ENCODE measurements at regions not wholly inside any gene's neighbourhood (a gene's known extent, or its start where the extent isn't known, plus 50 kb on each side); places are given as distances from the start of the nearest gene placed in this dataset.

- POLR2A ChIA-PET (ENCODE audit: unreplicated experiment), result no interaction called here
Measured at GRCh38 chr10:70973275-70973674, 84.9 kb upstream of the PCBD1 start.

GRCh38 chr10:70974351-70974901, 86.1 kb upstream of the PCBD1 start:
- Histone ChIP-seq H3F3A (ENCODE audit: insufficient read depth, low read depth) (no peaks in the 10 kb centered on the region), H4K20me1 (ENCODE audit: insufficient read depth) (0 out of 2 replicates have a peak, but pooled peaks cover 9% of the 10 kb centered on the region), H3K9me2 (ENCODE audit: insufficient read depth) (no peaks in the 10 kb centered on the region), H2AFZ (no peak overlapping the region), H3K79me2 (ENCODE audit: low read depth) (no peaks in the 10 kb centered on the region), H3K9me3 (ENCODE audit: insufficient read depth, low read depth) (0 out of 2 replicates have a peak, but pooled peaks cover 5% of the 10 kb centered on the region), H3K27ac (no peak overlapping the region), H3K4me2 (no peak overlapping the region), H3K4me3 (no peak overlapping the region), H3K4me1 (replicated peaks; ENCODE audit: insufficient read depth) (no peaks in the 10 kb centered on the region), H3K36me3 (ENCODE audit: low read depth) (no peaks in the 10 kb centered on the region), H3K27me3 (ENCODE audit: insufficient read depth, low read depth) (peaks cover 74% of the 10 kb centered on the region)
- ChIA-PET CTCF (no interaction called here), POLR2A (ENCODE audit: unreplicated experiment) (no interaction called here)
- intact Hi-C loops (cut with micrococcal nuclease; ENCODE audit: unreplicated experiment), result no loop called here
- peak in 1 of 2 experiments; percentile 28 for DNase-seq
- TF ChIP-seq EZH2 (IDR thresholded peaks at IDR 0.05; ENCODE audit: low read depth), result no peak
- TF ChIP-seq CTCF (conservative IDR thresholded peaks at IDR 0.05), result no peak
- no TSS peak for BruUV-seq (replicated peaks)

More at GRCh38 chr10:70973275-70973674, 84.9 kb upstream of the PCBD1 start:
- H3K27me3 ChIP-seq (ENCODE audit: insufficient read depth, low read depth), result peaks cover 67% of the 10 kb centered on the region
- H3K79me2 ChIP-seq (ENCODE audit: low read depth), result no peaks in the 10 kb centered on the region
- intact Hi-C loops (cut with micrococcal nuclease; ENCODE audit: unreplicated experiment), result no loop called here
- H3K27ac ChIP-seq, result no peak overlapping the region
- H3K9me3 ChIP-seq (ENCODE audit: insufficient read depth, low read depth), result 0 out of 2 replicates have a peak, but pooled peaks cover 5% of the 10 kb centered on the region
- TF ChIP-seq EZH2 (IDR thresholded peaks at IDR 0.05; ENCODE audit: low read depth) (no peak), CTCF (conservative IDR thresholded peaks at IDR 0.05) (no peak)
- H3K4me3 ChIP-seq, result no peak overlapping the region
- H3K36me3 ChIP-seq (ENCODE audit: low read depth), result no peaks in the 10 kb centered on the region
- no peaks in the 10 kb centered on the region for H3K4me1 ChIP-seq (replicated peaks; ENCODE audit: insufficient read depth)
- no TSS peak for BruUV-seq (replicated peaks)
- H4K20me1 ChIP-seq (ENCODE audit: insufficient read depth), result 0 out of 2 replicates have a peak, but pooled peaks cover 9% of the 10 kb centered on the region
- no peak for DNase-seq
- H3F3A ChIP-seq (ENCODE audit: insufficient read depth, low read depth), result no peaks in the 10 kb centered on the region
- no peaks in the 10 kb centered on the region for H3K9me2 ChIP-seq (ENCODE audit: insufficient read depth)
- H2AFZ ChIP-seq, result no peak overlapping the region
- CTCF ChIA-PET, result no interaction called here
- H3K4me2 ChIP-seq, result no peak overlapping the region

- TF ChIP-seq CTCF (conservative IDR thresholded peaks at IDR 0.05) (no peak), EZH2 (IDR thresholded peaks at IDR 0.05; ENCODE audit: low read depth) (no peak)
- 0 out of 2 replicates have a peak, but pooled peaks cover 5% of the 10 kb centered on the region for H3K9me3 ChIP-seq (ENCODE audit: insufficient read depth, low read depth)
- POLR2A ChIA-PET (ENCODE audit: unreplicated experiment), result no interaction called here
- H3K36me3 ChIP-seq (ENCODE audit: low read depth), result no peaks in the 10 kb centered on the region
- H3K27ac ChIP-seq, result no peak overlapping the region
- no peaks in the 10 kb centered on the region for H3F3A ChIP-seq (ENCODE audit: insufficient read depth, low read depth)
- no peaks in the 10 kb centered on the region for H3K4me1 ChIP-seq (replicated peaks; ENCODE audit: insufficient read depth)
- H3K4me3 ChIP-seq, result no peak overlapping the region
- BruUV-seq (replicated peaks), result no TSS peak
- DNase-seq, result no peak
- CTCF ChIA-PET, result no interaction called here
- H3K9me2 ChIP-seq (ENCODE audit: insufficient read depth), result no peaks in the 10 kb centered on the region
- H2AFZ ChIP-seq, result no peak overlapping the region
- H3K4me2 ChIP-seq, result no peak overlapping the region
- 0 out of 2 replicates have a peak, but pooled peaks cover 9% of the 10 kb centered on the region for H4K20me1 ChIP-seq (ENCODE audit: insufficient read depth)
- H3K27me3 ChIP-seq (ENCODE audit: insufficient read depth, low read depth), result peaks cover 79% of the 10 kb centered on the region
- no peaks in the 10 kb centered on the region for H3K79me2 ChIP-seq (ENCODE audit: low read depth)
- intact Hi-C loops (cut with micrococcal nuclease; ENCODE audit: unreplicated experiment), result no loop called here
Measured at GRCh38 chr10:70974920-70975319, 86.6 kb upstream of the PCBD1 start.
